Gastroesophageal sphincter (tissue), 3 donors: ENCODE measurements at regions not wholly inside any gene's neighbourhood (a gene's known extent, or its start where the extent isn't known, plus 50 kb on each side); places are given as distances from the start of the nearest gene placed in this dataset.

Experiments
- CTCF ChIP-seq, 4 experiments: fragments of 200-600 bp in 2 of 4; fragments of 450-650 bp in 2 of 4; sonication (generic) in 1 of 4; IDR thresholded peaks; one replicate each; pipeline ENCODE4 v1.5.1; 2017 to 2019; ENCODE audit warnings: antibody characterized with exemption in 4 of 4, mild to moderate bottlenecking in 2 of 4, moderate library complexity in 2 of 4
- POLR2A ChIP-seq, 2 donors: fragments of 450-650 bp; IDR thresholded peaks; one replicate each; pipeline ENCODE4 v1.6.1; 2017; ENCODE audit warnings: antibody characterized with exemption in 2 of 2, mild to moderate bottlenecking in 2 of 2, moderate library complexity in 1 of 2

- TF ChIP-seq CTCF (IDR thresholded peaks at IDR 0.05) (no peak), POLR2A (IDR thresholded peaks at IDR 0.05) (no peak)
Observed at GRCh38 chr15:20348900-20349773, 192.5 kb downstream of the GOLGA6L6 start.
